GM11168 (cell line): ENCODE measurements at regions not wholly inside any gene's neighbourhood (a gene's known extent, or its start where the extent isn't known, plus 50 kb on each side); places are given as distances from the start of the nearest gene placed in this dataset.

Source experiments
- in situ Hi-C: fragments of 300-500 bp; cut with MboI; formaldehyde crosslinking; loops from one replicate; pipeline ENCODE4 v1.12.0; 2022; ENCODE audit warnings: low sequenced_read_pairs; ENCODE audit not compliant: unreplicated experiment

DNA sequence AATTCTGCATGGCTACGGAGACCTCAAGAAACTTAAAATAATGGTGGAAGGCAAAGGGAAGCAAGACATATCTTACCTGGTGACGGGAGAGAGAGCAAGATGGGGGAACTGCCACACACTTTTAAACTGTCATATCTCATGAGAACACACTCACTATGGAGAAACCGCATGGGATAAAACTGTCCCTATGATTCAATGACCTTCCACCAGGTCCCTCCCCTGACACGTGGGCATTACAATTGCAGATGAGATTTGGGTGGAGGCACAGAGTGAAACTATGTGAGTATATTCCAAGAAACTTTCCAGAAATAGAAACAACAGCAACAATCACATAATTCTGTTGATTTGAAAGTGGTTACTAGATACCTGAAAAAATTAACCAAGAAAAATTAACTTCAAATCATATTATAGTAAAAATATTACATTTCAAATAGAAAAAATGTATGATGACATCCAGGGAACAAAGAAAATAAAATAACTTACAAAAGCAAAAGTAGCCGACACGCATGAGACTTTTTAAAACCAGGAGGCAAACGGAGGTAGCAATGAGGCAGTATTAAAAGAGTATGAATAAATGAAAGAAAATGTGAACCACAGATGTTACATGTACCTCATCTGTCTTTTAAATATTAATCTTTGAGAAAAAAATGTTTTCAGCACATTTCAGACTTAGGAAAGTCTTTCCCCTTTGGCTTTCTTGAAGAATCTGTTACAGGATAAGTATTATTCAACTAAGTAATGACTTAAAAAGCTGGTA, 879.5 kb downstream of the TECRL start:
- in situ Hi-C loops = no loop called here

DNA sequence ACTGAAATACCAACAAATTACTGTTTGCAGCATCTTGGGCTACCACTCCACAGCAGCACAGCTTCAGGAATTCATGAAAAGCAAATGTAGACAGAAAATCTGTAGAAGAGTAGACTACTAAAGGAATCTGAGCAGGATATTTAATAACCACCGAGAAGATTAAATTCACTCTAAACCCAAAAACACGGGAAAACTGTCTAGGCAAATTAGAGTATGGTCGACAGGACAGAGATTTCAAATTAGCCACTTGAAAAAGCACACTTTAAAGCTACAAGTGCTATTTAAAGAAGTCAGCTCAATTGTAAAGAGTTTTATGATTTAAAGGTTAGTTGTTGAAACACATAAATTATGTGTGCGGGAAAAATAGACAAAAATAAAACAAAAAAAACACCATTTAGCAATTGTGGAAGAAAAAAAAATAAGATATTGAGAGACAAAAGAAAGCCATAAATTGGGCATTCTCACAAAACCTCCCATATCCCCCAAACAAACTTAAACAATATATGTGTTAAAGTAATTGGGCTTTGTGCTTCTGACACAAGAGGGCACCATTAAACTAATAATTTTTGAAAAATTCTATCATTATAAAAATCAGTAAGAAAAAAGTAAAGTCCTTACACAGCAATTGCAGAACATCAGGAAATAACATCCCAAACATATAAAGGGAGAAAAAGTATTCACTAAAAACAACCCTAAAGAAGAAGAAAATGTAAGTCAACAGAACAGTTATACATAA, 880.8 kb downstream of the TECRL start:
- in situ Hi-C loops = no loop called here

DNA sequence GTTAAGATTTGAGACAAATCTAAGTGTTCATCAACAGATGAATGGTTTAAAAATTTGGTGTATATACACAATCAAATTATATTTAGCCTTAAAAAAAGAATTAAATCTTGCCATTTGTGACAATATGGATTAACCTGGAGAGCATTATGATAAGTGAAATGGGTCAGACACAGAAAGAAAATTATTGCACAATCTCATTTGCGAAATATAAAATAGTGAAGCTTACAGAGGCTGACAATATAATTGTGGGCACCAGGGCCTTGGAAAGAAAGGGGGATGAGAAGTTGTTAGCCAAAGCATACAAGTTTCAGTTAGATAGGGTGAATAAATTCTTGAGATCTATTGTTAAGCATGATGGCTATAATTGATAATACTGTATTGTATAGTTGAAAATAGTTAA, 883.0 kb downstream of the TECRL start:
- in situ Hi-C loops = no loop called here

DNA sequence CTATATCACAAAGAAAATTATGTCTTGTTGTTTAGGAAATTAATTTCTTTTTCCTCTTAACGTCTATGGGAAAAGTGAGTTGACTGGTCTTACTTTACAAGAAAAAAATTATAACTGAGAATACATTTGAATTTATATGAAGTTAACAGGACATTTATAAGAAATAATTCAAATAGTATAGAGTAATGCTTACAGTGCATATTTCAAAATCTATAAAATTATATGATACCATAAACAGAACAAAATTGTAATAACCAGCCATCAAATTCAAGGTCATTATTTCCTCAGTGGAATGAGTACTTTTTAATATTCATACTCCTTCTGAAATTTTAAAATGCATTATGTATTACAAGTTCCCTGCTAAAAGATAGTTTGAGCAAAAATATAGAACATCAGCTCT, 884.5 kb downstream of the TECRL start:
- in situ Hi-C loops = no loop called here

DNA sequence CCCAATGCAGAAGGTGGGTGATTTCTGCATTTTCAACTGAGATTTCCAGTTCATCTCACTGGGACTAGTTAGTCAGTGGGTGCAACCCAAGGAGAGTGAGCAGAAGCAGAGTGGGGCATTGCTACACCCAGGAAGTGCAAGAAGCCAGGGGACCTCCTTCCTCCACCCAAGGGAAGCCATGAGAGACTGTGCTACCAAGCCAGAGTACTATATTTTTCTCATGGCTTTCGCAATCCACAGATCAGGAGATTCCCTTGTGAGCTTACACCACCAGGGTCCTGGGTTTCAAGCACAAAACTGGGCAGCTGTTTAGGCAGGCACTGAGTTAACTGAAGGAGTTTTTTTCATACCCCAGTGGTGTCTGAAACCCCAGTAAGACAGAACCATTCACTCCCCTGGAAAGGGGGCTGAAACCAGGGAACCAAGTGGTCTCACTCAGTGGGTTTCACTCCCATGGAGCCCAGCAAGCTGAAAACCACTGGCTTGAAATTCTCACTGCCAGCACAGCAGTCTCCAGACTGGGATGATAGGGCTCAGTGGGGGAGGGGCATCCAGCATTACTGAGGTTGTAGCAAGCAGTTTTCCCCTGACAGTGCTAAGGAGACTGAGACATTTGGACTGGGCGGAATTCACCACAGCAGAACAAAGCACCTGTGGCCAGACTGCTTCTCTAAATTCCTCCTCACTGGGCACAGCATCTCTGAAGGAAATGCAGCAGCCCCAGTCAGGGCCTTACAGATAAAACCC, 903.4 kb downstream of the TECRL start:
- in situ Hi-C loops = no loop called here

DNA sequence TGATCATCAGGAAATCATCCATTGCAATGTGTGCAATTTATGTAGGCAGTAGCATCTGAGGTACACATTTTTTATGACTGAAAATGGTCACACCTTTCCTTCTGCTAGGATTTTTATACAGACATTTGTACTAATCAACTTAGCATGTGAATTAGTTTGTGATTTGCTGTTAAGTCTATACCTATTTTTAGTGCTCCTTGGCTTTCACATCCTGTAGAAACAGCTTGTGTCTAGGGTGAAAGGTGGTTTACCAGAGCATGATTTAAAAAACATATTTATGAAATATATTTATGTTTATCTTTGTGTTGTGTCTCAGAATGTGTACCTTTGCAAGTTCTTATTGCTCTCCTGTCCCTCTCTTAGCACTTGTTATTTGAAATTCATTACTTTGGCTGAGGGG, 916.0 kb downstream of the TECRL start:
- in situ Hi-C loops = no loop called here

DNA sequence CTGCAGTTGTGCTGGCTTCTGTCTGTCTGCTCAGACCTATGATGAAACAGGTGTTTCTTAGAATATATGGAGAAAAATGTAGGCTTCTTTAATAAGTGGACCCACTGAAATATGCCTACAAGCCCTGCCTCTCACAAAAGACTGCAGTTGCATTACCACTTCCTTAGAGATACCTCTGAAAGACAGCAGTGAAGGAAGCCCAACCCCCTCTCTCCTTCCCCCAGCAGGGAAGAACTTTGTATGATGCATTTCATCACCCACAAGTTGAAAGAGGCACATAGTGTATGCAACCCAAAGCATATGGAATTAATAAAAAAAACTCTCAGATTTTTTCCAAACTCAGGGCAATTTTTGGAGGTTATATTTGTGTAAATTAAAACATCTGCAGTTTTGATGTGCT, 916.7 kb downstream of the TECRL start:
- in situ Hi-C loops = no loop called here

DNA sequence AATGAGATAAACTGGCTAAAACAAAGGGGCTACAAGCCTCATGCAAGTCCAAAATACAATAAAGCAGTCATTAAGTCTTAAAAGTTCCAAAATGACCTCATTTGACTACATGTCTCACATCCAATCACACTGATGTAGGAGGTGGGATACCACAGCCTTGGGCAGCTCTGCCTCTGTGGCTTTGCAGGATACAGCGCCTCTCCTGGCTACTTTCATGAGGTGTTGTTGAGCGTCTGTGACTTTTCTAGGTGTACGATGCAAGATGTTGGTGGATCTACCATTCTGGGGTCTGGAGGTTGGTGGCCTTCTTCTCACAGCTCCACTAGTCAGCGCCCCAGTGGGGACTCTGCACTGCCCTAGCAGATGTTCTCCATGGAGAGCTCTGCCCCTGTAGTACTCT, 944.9 kb downstream of the TECRL start:
- in situ Hi-C loops = no loop called here

DNA sequence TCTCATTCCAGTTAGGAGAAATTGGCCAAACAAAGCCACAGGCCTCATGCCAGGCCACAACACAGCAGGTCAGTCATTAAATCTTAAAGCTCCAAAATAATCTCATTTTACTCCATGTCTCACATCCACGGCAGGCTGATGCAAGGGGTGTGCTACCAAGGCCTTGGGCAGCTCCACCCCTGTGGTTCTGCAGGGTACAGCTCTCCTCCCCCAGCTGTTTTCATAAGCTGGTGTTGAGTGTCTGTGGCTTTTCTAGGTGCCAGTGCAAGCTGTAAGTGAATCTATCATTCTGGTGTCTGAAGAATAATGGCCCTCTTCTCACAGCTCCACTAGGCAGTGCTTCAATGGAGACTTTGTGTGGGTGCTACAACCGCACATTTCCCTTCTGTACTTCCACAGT, 949.2 kb downstream of the TECRL start:
- in situ Hi-C loops = no loop called here

DNA sequence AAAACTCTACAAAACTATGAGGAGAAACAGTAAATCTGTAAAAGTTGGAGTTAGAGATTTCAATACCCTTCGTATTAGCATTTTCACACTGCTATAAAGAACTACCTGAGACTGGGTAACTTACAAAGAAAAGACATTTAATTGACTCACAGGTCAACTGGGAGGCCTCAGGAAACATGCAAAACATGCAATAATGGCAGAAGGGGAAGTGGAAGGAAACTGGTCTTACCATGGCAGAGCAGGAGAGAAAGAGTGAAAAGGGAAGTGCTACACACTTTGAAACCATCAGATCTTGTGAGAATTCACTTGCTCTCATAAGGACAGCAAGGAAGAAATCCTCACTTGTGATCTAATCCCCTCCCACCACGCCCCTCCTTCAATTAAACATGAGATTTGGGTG, 949.9 kb downstream of the TECRL start:
- in situ Hi-C loops = no loop called here

DNA sequence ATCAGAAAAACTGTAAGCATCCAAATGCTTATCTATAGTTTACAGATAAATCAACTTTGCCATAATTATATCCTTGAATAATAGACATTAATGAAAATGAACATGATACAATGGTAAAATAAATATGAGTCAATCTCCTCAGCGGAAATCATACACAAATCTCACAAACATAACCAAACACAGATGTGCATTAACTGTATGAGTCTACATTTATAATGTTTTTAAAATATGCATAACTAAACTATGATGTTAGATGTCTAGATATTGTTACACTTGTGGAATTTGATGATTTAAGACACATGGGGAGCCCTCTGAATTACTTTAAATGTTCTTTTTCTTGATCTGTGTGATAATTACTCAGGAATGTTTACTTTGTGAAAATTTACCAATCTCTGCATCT, 951.2 kb downstream of the TECRL start:
- in situ Hi-C loops = no loop called here

DNA sequence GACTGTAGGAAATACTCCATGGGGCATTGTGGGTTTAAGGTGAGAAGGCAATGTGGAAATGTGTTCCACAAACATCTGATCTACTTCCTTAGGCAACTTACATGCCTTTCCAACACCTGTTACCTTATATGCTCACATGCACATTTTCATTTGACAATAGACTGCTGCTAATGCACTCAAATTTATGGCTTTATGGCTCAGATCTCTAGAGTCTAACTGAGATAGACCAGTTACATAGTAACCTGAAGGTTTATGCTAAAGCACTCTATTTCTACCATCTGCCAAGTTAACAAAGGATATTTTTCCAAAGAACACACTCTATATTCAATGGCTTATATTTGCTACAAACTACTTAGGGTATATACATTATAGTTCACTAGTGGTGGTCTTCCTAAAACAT, 969.0 kb downstream of the TECRL start:
- in situ Hi-C loops = no loop called here

DNA sequence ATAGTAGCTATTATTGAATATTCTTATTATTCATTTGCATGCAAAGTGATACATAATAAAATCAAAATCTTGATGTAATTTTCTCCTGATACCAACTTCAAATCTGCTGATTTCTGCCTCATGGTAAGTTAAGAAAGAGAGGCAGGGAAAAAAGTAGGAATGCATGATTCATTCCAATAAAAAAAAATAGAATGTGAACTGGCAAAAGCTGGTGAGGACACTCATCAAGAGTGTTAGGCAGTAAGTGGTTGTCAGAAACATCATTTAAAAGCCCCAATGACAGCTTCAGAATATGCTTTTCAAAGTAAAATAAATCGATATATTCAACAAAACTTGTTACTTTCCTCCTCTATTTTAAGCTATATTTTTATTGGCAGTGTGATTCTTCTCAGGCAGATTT, 979.1 kb downstream of the TECRL start:
- in situ Hi-C loops = no loop called here

DNA sequence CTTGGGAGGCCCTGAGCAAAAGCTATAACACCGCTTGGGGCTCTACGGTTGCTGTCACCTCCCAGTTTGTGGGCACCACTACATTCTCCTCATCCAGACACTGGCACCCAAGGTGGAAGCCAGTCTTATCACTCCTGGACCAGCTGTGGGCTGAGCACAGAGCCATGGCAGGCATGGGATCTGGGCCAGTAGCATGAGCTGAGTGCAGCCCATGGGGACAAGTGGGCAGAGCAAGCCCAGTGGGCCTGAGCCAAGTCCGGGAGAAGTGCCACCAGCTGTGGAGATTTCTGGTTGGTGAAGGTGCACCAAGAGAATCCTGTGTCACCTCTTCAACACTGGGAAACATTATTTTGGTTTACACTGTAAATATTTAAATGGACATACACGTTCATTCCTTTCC, 1013.0 kb downstream of the TECRL start:
- in situ Hi-C loops = no loop called here

DNA sequence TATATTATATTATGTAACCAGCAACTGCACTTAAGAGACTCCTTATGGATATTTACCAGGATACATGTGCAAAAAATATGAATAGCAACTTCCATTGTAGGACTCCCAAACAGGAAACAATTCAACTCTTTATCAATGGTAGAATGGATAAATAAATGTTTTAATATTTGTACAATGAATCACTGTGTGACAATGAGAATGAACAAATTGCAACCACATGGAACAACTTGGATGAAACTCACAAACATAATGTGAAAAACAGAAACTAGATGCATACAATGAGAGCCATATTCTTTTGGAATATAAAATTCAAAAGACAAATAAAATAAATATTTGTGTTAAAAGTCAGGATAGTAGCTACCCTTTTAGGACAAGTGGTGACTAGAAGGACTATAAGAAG, 1015.7 kb downstream of the TECRL start:
- in situ Hi-C loops = no loop called here

DNA sequence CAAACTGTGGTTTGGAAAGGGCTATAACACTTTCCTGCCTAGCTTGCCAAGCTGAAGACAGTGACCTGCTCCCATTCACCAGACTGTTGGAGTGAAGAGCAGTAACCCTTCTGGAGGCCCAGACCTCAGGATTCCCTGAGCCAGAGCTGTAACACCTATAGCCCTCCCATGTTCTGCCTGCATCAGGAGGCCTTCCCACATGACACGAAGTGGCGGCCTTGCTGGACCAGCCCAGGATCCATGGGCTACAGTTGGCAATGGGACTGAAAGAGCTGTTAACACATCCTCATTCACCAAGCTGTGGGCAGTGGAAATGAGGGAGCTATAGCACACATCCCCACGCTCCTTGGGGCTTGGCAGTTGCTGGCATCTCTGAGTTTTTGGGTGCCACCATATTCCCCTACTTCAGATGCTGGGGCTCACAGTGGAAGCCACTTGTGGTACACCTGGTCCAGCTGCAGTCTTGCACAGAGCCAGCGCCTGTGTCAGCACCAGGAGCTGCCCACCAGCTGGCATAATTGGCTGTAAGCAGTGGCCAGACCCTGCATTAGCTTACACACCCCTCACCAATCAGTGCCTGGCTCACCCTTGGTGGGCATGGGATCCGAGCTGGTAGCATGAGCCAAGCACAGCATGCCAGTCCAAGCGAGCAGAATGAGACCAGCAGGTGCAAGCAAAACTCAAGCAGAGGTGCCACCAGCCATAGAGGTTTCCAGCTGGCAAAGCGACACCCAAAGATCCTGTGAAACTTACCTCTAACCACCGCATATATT, 1029.3 kb downstream of the TECRL start:
- in situ Hi-C loops = no loop called here

DNA sequence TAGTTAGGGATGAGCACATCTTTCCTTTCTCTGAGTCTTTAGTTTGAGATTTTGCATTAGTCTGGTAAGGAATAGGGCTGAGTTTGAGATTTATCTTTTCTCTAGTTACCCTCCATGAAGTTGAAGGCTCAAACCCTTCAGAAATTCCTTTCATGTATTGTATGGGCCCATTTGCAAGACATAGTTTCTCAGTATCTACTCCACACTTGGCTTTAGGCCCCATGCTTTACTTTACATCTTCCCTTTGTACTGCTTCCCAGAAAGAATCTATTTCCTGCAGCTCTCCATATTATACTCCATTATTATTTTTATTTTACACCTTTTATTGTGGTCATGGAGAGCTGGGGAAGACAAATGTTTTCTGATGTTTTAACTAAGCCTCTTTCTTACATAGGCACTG, 1038.2 kb downstream of the TECRL start:
- in situ Hi-C loops = no loop called here

DNA sequence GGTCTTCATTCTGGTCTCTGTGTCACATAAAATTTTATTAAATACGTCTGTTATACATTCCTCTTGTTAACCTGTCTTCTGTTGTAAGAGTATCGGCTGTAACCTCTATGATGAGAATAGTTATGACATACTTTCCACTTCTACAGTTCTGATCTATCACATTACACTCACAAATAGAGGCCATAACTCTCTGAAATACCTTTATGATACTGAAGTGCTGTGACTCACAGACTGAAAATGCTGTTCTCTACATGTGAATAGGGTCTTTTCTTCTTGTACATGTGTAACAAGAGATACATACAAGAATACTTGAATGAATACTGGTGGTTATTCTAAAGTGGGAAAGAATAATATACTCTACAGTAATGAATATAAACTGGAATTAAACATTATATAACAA, 1047.6 kb downstream of the TECRL start:
- in situ Hi-C loops = no loop called here

DNA sequence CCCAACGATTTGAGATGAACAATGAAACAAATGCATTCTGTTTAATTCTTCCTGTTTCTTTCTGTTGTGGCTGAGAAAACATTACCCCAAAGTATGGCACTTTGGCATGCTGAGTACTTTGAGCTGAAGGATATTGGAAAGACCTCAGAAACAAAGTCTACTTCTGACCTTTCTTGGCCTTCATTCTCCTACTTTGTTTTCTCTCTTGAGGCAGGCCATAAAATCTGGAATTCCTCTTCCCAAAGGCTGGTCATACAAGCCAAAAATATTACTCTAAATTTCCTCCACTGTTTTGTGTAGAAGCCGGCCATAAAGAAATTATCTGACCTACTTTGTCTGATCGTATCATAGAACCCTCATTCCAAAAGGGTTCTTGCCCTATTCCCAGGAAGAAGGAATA, 1048.2 kb downstream of the TECRL start:
- in situ Hi-C loops = no loop called here

DNA sequence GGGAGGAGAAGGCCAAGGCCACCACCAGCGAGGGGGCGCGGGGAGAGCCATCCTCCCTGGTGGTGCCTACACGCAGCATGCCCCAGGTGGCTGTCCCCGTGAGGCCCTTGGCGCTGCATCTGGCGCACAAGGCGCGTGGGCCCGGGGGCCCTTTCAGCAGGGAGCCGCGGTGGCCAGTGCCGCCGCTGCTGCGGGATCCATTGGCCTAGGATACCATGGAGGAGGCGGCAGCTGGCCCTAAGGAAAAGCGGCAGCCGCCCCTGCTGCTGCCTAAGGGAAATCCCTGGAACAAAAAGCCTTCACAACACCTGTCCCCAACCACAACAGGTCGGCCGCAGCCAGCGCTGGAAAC, 1059.6 kb downstream of the TECRL start:
- in situ Hi-C loops = no loop called here
